ENCODE measurements at regions not wholly inside any gene's neighbourhood (a gene's known extent, or its start where the extent isn't known, plus 50 kb on each side); places are given as distances from the start of the nearest gene placed in this dataset.

DNA sequence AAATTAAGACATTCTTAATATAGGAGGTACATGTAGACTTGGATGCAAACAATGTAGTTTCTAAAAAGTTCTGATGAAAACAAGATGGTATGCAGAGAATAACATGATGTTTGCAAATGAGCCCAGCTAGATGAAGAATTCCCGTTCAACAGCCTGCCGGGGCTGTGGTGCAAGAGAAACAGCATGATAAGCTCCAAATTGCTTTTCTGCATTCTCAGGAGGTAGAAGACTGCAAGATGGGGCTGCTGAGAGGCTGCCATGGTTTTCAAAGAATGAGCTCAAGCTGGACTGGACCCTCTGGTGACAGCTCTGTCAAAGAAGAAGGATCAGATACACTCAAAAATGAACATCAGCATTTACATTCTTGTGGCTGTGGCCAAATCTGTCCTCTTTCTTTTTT is 73.4 kb upstream of the PALS2 start:
- TF ChIP-seq, protein P1, sequence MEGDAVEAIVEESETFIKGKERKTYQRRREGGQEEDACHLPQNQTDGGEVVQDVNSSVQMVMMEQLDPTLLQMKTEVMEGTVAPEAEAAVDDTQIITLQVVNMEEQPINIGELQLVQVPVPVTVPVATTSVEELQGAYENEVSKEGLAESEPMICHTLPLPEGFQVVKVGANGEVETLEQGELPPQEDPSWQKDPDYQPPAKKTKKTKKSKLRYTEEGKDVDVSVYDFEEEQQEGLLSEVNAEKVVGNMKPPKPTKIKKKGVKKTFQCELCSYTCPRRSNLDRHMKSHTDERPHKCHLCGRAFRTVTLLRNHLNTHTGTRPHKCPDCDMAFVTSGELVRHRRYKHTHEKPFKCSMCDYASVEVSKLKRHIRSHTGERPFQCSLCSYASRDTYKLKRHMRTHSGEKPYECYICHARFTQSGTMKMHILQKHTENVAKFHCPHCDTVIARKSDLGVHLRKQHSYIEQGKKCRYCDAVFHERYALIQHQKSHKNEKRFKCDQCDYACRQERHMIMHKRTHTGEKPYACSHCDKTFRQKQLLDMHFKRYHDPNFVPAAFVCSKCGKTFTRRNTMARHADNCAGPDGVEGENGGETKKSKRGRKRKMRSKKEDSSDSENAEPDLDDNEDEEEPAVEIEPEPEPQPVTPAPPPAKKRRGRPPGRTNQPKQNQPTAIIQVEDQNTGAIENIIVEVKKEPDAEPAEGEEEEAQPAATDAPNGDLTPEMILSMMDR (optimal IDR thresholded peaks at IDR 0.05 in 1 of 3, IDR thresholded peaks at IDR 0.05 in 1 of 3, conservative IDR thresholded peaks at IDR 0.05 in 1 of 3; ENCODE audit: extremely low read depth in 1 of 3, insufficient read depth in 2 of 3, low read length in 3 of 3): no peak
- TF ChIP-seq EZH2 (IDR thresholded peaks at IDR 0.05; ENCODE audit: low read length): no peak

Data from keratinocyte (primary cell).